ENCODE measurements at regions not wholly inside any gene's neighbourhood (a gene's known extent, or its start where the extent isn't known, plus 50 kb on each side); places are given as distances from the start of the nearest gene placed in this dataset.

DNA sequence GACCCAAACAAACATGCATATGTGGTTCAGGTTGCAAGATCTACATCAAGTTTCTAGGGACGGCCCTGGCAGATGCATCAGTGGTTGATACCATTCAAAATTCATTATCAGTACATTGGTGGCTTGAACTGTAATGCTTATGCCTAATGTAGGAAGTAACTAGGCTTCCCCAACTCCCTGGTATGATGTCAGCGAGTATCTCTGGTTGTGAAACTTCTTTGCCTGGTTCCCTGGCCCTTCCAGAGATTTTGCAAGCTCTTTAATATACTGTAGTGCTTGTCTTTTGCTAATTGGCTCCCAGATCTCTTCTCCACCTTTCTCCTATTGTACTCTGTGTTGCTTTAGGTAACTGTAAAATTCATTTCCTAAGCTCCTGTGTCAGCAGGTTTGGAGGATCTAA, 114.8 kb upstream of the RARB start:
- DNase-seq = no peak

DNA sequence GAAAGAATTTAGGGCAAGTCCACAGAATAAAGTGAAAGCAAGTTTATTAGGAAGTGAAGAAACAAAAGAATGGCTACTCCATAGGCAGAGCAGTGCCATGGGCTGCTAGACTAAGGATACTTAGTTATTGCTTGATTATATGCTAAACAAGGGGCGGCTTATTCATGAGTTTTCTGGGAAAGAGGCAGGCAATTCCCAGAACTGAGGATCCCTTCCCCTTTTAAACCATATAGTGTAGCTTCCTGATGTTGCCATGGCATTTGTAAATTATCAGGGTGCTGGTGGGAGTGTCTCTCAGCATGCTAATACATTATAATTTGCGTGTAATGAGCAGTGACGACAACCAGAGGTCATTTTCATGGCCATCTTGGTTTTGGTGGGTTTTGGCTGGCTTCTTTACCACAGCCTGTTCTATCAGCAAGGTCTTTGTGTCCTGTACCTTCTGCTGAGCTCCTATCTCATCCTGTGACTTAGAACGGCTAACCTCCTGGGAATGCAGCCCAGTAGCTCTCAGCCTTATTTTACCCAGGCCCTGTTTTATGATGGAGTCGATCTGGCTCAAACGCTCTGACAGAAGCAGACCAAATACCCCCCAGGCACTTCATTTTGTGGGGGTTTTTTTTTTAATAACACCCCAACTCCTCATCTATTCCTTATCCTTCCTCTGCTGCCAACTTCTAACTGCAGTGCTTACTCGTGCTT, 103.0 kb upstream of the RARB start:
- no peak for DNase-seq

DNA sequence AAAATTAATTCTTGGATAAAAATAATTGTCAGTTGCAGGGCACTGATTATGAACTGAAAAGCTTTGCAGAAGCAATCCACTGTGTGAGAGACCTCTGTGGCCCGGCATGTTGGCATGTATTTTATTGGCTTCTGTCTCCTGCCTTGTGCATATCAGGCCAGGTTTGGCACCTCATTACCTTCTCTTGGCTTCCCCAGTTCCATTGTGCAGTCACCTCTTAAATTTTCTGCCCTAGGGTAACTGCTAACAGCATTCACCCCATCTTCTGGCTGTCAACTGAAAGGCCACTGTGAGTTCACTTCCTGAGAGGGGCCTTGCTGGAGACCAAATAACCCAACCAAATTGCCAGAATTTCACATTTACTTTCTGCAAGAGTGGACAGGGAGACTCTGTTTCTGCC, 92.7 kb upstream of the RARB start:
- no peak for DNase-seq

DNA sequence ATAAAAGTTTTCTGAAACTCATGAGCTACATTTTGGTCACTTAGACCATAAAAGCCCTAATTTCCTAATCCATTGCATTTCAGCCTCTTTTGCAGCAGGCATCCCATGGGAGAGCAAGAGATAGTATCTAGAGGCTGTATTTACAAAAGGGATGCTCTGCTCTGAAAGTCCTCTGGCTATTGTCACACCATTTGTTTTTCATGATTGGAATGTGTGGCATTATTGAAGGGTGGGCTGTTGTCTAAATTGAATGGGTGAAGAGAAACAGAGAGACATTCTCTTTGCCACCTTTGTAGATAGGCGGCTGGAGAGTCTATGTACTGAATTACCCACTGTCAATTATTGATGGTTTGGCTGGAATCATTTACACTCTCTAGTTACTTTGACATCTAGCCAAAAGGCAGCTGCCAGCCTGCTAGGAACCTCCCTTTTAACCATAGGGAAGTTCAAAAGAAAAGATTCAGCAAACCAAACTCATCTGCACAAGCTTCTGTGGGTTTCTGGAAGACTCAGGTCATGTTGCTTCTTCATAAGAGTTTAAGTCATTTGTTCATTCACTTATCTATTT, 89.8 kb upstream of the RARB start:
- no peak for DNase-seq

DNA sequence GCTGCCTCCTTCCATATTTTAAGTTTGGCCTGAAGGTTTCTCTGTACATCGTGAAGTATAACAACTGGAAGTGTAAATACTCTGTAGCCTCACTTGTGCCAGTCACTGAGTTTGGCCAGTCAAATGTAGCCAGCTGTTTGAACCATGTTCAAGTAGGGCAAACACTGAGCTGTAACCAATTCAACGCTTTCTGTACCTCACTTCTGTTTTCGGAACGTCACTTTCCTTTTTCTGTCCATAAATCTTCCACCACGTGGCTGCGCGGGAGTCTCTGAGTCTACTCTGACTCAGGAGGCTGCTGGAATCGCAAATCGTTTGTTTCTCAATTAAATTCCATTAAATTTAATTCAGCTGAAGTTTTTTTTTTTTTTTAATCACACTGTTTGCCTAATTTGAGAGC, 88.8 kb upstream of the RARB start:
- no peak for DNase-seq

DNA sequence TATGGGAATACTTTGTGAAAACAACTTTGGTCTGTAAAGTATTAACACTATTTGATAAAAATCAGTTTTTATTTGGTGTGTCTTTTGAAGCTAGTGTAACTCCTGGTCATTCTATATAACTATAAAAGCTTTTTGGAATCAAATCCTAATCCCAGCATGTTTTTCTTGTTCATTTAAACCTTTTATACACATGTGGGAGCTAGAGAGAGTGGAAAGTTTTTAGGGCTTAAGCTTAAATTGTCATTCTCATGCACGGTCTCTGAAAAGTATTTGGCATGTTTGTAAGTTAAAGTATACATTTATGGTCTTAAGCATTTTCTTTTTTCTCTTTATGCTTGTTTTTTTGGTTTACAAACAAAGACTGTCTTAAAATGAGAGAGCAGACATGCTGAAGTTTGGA, 83.4 kb upstream of the RARB start:
- no peak for DNase-seq

DNA sequence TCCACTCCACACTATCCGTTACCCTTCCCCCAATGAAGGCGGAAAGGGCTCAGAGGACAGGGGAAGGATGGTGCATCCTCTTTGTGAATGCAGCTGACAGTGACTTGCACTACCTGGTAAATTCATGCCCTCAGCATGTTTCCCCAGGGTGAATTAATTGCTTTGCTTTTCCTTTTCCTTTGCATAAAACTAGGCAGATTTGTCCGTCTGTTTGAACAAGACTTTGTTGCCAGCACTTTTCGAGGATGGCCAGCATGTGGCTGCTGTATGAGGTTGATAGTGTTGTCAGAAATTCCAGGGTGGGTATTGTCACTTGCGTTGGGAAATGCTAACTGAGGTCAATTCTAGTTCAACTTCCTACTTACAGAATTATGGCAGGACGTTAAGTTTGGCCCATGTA, 79.0 kb upstream of the RARB start:
- no peak for DNase-seq

DNA sequence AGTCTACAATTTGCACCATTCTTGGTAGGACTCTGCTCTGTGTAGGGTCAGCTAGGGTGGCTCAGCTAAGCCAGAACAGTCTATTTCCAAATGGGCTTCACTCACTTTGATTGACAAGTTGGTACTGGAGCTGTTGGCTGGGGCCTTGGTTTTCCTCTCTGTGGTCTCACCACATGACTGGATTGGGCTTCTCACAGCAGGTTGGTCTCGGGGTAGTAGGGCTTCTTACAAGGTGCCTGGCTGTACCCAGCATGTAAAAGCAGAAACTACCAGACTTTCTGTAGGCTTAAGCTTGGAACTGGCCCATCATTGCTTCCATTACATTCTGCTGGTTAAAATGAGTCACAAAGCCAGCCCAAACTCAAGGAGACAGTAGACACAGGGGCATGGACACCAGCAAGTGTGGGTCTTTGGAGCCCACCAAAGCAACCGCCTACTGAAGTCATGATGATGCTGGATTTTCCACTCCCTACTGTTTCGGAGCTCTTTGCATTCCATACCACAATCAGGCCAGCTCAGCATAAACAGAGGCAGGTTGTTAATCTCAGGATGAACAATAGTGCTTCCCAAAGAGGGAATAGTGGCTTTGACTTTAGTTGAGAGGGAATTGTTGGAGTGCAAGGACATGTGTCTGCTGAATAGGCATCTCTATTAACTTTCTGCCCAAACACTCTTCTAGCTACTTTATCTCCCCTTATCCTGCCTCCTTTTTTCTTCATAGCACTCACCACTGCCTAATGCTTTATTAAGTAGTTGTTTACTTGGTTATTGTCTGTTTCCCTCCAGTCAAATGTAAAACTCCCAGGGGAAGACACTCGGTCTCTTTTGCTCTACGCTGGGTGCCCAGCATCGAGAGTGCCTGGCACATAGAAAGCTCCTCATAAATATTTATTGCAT, 78.0 kb upstream of the RARB start:
- DNase-seq = no peak

DNA sequence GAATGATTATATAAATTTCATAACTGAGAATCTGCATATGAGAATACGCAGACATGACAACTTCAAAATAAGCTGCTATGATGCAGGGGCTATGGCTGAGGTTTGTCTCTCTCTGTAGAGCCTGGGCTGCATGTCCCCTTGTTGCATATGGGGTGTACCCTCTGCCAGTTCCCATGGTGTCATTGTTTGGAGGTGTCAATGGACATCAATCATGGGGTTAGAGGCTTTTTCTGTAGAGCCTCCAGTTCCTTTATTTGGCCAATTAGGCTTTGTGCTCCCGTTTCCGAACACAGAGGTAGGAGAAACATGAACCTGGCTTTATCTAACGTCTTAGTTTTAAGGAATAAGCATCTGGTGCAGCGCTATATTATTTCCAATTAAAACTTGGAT, 77.3 kb upstream of the RARB start:
- no peak for DNase-seq

DNA sequence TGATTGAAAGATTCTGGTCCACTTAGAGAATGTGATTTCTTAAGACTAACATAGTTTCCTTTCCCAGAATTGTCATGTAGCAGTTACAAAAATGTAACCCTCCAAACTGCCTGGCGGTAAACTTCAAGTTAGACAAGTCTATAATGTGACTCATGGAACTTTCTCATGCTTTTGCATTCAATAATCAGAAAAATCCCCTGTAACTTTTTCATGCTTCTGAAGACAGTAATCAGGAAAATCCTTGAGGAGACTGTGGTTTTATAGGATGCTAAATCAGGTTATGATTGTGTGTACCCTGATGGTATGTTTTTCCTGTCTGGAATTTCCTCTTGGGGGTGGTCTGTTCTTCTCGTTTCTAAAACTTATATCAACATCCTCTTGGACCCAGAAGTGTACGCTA, 74.0 kb upstream of the RARB start:
- no peak for DNase-seq

DNA sequence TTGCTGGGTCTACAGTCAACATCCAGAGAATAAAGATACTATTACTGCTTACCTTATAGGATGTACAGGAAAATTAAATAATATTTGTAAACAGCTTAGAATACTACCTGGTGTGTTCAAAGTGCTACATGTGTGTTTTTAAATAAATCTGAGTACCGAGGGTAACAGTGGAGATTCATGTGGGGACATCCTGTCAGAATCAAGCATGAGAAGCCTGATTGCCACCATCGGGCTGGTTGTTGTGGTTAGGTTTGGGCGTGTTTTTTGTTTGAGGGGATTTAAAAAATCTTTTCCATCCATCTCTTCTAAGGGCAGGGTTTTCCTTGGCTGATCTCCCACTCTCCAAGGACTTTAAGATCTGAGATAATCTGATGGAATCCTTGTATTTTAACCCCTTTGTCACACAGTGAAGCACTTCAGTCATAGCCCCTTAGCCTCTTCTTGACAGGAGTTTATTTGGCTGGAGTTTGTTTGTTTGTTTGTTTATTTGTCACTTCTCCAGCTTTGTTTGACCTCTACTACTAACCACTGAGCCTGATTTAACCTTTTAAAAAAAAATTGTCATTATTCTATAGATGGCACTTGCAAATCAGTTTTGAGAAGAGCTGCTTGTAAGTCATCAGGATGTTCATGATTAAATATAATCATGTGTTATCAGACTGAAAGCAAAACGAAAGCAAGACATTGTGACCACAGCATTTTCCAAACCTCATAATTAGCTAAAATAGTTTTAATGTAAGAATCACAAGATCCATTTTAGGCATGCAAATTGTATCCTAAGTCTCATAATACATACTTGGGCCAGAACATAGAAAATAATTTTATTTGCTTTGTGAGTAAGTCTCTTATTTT, 72.8 kb upstream of the RARB start:
- no peak for DNase-seq

DNA sequence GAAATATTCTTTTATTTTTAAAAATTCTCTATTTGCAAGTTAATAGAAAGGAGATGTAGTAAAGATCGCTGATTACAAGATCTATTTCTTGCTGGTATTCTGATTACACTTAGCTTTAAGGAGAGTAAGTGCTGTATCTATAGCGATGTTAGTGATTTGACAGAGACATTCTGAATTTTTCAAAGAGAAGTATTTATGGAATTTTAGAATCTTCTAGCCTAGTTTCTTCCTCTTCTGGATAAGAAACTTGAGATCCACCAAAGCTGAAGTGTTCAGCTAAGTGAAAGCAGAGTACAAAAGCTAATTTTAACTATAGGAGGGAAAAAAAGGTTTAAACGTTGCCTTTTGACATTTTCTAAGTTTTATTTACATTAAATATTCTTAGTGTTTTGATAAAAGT, 72.1 kb upstream of the RARB start:
- DNase-seq = no peak

DNA sequence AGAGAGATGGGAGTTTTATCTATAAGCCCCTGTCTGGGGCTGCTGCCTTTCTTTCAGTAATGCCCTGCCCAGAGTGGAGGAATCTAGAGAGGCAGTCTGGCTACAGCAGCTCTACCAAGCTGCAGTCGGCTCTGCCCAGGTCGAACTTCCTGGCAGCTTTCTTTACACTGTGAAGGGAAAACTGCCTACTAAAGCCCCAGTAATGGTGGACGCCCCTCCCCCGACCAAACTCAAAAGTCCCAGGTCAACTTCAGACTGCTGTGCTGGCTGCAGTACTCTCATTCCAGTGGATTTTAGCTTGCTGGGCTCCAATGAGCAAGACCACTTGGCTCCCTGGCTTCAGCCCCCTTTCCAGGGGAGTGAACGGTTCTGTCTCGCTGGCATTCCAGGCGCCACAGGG, 65.9 kb upstream of the RARB start:
- no peak for DNase-seq

DNA sequence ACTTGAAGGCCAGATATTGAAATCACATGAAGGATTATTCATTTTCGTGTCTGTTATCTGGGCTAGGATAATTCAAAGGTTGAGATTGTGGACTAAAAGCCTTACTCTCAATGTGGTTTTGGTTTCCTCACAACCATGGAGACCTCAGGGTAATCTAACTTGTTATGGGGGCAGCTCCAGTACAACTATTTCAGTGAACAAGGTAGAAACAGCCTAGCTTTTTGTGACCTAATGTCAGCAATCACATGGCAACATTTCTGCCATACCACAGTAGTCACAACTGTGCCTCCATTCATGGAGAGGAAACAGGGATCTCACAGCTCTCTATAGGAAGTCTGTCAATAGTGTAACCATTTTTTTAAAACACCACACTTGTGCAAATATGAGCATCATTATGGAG, 62.4 kb upstream of the RARB start:
- no peak for DNase-seq

DNA sequence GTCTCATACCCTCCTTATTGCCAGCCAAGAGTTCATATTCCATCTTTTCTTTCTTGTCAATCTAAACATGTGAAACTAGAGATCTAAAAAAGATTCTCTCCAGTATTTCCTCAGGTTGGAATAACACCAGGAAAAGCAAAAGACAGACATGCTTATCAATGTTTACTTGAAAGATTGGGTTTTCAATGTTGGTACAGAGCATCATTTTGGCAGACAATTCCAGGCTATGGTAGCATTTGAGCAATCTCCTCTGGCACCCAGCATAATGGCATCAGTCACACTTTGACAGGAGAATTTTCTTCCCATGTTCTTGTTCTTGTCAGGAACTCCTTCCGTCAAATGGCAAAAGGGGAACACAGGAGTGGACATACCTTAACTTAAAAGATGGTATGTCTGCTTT, 61.0 kb upstream of the RARB start:
- no peak for DNase-seq

DNA sequence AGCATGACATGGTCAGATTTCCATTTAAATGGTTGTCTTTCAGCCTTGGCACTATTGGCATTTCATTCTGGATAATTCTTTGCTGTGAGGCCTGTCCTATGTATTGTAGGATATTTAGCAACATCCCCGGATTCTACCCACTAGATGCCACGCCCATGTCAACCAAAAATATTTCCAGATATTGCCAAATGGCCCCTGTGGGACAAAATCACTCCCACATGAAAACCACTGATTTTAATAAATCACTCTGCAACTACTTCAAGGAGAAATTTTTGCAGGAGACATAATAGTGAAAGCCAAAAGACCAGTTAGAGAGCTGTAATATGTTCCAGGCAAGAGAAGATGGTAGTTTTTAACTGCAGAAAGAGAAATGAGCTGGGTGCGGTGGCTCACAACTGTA, 55.9 kb upstream of the RARB start:
- DNase-seq = no peak

DNA sequence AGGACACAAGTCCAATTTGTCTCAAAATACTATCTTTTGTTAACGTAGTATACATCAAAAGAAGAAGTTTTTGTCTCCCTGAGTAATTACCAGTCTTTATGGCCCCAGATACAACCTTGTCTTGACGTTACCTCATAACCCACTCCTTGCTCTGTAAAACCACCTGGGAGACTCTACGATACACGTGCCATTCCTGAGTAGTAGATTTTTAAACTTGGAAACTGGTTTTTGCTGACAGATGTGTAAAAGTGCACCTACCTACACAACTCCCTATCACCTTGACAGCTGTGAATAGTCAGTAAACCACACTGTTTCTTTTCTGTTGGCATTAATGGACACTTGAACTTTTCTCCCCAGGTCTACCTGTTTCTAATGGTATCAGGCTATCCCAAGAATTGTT, 51.7 kb upstream of the RARB start:
- no peak for DNase-seq

DNA sequence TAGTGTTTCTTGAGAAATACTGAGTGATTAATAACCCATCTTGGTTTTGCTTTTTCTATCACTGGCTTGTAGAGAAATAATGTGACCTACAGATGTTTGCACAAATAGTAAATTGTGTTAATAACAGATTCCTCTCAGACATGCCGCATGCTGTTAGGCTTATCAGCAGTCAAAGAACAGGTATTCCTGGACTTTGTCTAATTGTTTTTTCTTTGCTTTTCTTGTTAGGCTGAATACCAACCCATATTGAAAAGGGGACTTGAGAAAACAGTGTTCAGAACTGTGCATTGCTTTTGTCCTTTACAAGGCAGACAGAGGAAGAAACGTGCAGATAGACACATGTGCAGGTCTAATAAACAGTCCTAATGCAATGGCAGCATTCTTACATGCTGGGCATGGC, 51.0 kb upstream of the RARB start:
- no peak for DNase-seq

Data from CD4-positive, alpha-beta T cell treated with Interleukin-4 for 1 hour (primary cell).